ENCODE measurements at regions not wholly inside any gene's neighbourhood (a gene's known extent, or its start where the extent isn't known, plus 50 kb on each side); places are given as distances from the start of the nearest gene placed in this dataset.
"Not testable (repeated sequence)": the region's sequence is repeated elsewhere in the genome, so short reads cannot be mapped to it uniquely, and the experiment has no call there.

DNA sequence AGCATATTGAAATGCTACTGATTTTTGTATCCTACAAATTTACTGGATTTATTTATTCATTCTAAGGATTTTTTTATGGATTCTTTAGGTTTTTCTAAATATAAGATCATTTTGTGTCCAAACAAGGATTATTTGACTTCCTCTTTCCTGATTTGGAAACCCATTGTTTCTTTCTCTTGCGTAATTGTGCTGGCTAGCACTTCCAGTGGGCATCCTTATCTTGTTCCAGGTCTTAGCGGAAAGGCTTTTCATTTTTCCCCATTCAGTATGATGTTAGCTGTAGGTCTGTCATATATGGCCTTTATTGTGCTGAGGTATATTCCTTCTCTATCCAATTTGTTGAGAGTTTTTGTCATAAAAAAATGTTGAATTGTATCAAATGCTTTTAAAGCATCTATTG lies 57.2 kb upstream of the RHOJ start:
- no peak for TF ChIP-seq POLR2A (IDR thresholded peaks at IDR 0.05)
- TF ChIP-seq EP300 (IDR thresholded peaks at IDR 0.05) = no peak
- TF ChIP-seq CTCF (IDR thresholded peaks at IDR 0.05) = no peak
- TF ChIP-seq POLR2AphosphoS5 (IDR thresholded peaks at IDR 0.05) = no peak
- intact Hi-C loops (cut with DNase I; ENCODE audit: low total_unique reads) = no loop called here
- DNase-seq = no peak
- Histone ChIP-seq H3K27me3 (no peaks in the 10 kb centered on the region), H3K9me3 (peaks cover 4 to 26% (median 15%) of the 10 kb centered on the region in 4 donors), H3K4me1 (no peaks in the 10 kb centered on the region), H3K27ac (no peak overlapping the region), H3K4me3 (no peak overlapping the region), H3K36me3 (no peaks in the 10 kb centered on the region)
- whole genome bisulfite sequencing, 5 donors = 72 to 90% (median 85%) methylated on average over 2 of the region's 2 CpGs

DNA sequence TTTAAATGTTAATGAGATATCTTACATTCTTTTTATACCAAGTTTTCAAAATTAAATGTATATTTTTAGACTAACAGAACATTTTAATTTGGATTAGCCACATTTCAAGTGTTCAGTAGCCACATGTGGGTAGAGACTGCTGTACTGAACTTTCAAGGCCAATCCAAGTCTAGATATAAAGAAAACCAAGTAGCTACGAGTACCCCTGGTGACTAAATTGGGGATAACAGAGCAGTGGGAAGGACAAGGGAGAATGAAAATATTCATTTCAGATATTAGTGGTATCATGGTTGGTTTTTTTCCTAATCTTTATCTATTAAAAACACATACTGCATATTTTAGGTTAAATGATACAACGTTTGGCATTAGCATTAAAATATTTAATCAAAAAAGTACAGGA lies 69.4 kb upstream of the RHOJ start:
- Histone ChIP-seq H3K27ac (no peak overlapping the region), H3K4me1 (no peaks in the 10 kb centered on the region), H3K36me3 (no peaks in the 10 kb centered on the region), H3K4me3 (no peak overlapping the region), H3K9me3 (no peaks in the 10 kb centered on the region), H3K27me3 (no peaks in the 10 kb centered on the region)
- TF ChIP-seq CTCF (IDR thresholded peaks at IDR 0.05) (no peak), POLR2AphosphoS5 (IDR thresholded peaks at IDR 0.05) (no peak), EP300 (IDR thresholded peaks at IDR 0.05) (no peak)
- intact Hi-C loops (cut with DNase I; ENCODE audit: low total_unique reads) = no loop called here
- 10 to 19% (median 17%) methylated on average over 2 of the region's 2 CpGs for WGBS, 5 donors
- peak in 1 of 2 donors; percentile 21 for DNase-seq

GRCh38 chr14:63130531-63130930 lies 73.7 kb upstream of the RHOJ start:
- Histone ChIP-seq H3K9me3 (no peaks in the 10 kb centered on the region), H3K36me3 (no peaks in the 10 kb centered on the region), H3K4me3 (no peak overlapping the region), H3K27ac (no peak overlapping the region), H3K27me3 (no peaks in the 10 kb centered on the region), H3K4me1 (no peaks in the 10 kb centered on the region)
- 83 to 90% (median 88%) methylated on average over 4 of the region's 4 CpGs for WGBS, 5 donors
- intact Hi-C loops (cut with DNase I; ENCODE audit: low total_unique reads) = no loop called here
- no peak for DNase-seq
- TF ChIP-seq EP300 (IDR thresholded peaks at IDR 0.05) (no peak), CTCF (IDR thresholded peaks at IDR 0.05) (no peak), POLR2AphosphoS5 (IDR thresholded peaks at IDR 0.05) (no peak), POLR2A (IDR thresholded peaks at IDR 0.05) (no peak)

GRCh38 chr14:63106487-63106886 lies 61.2 kb upstream of the KCNH5 start:
- H3K9me3 ChIP-seq; H3K4me1 ChIP-seq; intact Hi-C loops (cut with DNase I; ENCODE audit: low total_unique reads); DNase-seq; H3K4me3 ChIP-seq; H3K36me3 ChIP-seq; H3K27me3 ChIP-seq; H3K27ac ChIP-seq: not testable (repeated sequence)
- 88 to 100% (median 95%) methylated on average over 1 of the region's 1 CpG for WGBS, 5 donors

DNA sequence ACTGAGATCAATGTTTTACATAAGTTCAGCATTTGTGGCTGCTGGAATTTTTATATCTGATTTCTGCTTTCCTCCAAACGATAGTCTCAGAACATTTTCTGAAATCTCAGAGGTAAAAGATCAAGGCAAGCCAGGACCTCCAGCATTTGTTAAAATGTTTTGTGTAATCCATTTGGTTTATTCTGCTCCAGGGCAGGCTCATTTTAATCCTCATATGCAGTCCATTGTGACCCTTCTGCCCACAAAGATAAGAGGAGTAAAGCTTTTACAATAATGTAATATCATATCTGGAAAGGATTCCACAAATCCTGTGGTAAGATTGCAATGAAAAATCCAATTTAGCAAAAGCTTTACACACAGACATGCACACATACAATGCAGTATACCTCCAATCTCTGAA lies 55.3 kb upstream of the KCNH5 start:
- intact Hi-C loops (cut with DNase I; ENCODE audit: low total_unique reads) = no loop called here

More for the DNA sequence above, 55.3 kb upstream of the KCNH5 start:
- H3K27me3 ChIP-seq = no peaks in the 10 kb centered on the region
- no peak overlapping the region for H3K27ac ChIP-seq
- no peaks in the 10 kb centered on the region for H3K9me3 ChIP-seq
- WGBS, 5 donors = 27 to 59% (median 41%) methylated on average over 1 of the region's 1 CpG
- H3K4me3 ChIP-seq = no peak overlapping the region
- DNase-seq = no peak
- no peak for TF ChIP-seq EP300 (IDR thresholded peaks at IDR 0.05)
- no peak for TF ChIP-seq POLR2A (IDR thresholded peaks at IDR 0.05)
- TF ChIP-seq POLR2AphosphoS5 (IDR thresholded peaks at IDR 0.05) = no peak
- TF ChIP-seq CTCF (IDR thresholded peaks at IDR 0.05) = no peak
- no peaks in the 10 kb centered on the region for H3K36me3 ChIP-seq
- H3K4me1 ChIP-seq = no peaks in the 10 kb centered on the region
